ENCODE measurements at regions not wholly inside any gene's neighbourhood (a gene's known extent, or its start where the extent isn't known, plus 50 kb on each side); places are given as distances from the start of the nearest gene placed in this dataset.
A peak's percentile ranks its signal among the peaks of the same experiment; 100 is the strongest.

GRCh38 chr1:228956864-228957263, 221.6 kb downstream of the RHOU start:
- Histone ChIP-seq H3K4me3 (no peak overlapping the region), H3K9me3 (no peaks in the 10 kb centered on the region), H3K27me3 (no peaks in the 10 kb centered on the region), H3K36me3 (no peaks in the 10 kb centered on the region), H3K4me1 (no peaks in the 10 kb centered on the region), H3K27ac (no peak overlapping the region)
- intact Hi-C loops (cut with DNase I) = no loop called here
- 92 to 95% methylated on average over 5 of the region's 5 CpGs for WGBS, 2 donors
- no peak for DNase-seq
- no peak for TF ChIP-seq CTCF (IDR thresholded peaks at IDR 0.05)
- no peak for TF ChIP-seq EP300 (IDR thresholded peaks at IDR 0.05)
- no peak for TF ChIP-seq POLR2AphosphoS5 (IDR thresholded peaks at IDR 0.05)
- no peak for TF ChIP-seq POLR2A (IDR thresholded peaks at IDR 0.05)

GRCh38 chr1:228957535-228957934, 222.3 kb downstream of the RHOU start:
- no peaks in the 10 kb centered on the region for H3K4me1 ChIP-seq
- H3K4me3 ChIP-seq = no peak overlapping the region
- intact Hi-C loops (cut with DNase I) = no loop called here
- no peaks in the 10 kb centered on the region for H3K9me3 ChIP-seq
- H3K36me3 ChIP-seq = no peaks in the 10 kb centered on the region
- no peaks in the 10 kb centered on the region for H3K27me3 ChIP-seq
- no peak for DNase-seq
- H3K27ac ChIP-seq = no peak overlapping the region
- TF ChIP-seq CTCF (IDR thresholded peaks at IDR 0.05) (no peak), POLR2AphosphoS5 (IDR thresholded peaks at IDR 0.05) (no peak)
- 82 to 94% methylated on average over 6 of the region's 6 CpGs for WGBS, 2 donors

DNA sequence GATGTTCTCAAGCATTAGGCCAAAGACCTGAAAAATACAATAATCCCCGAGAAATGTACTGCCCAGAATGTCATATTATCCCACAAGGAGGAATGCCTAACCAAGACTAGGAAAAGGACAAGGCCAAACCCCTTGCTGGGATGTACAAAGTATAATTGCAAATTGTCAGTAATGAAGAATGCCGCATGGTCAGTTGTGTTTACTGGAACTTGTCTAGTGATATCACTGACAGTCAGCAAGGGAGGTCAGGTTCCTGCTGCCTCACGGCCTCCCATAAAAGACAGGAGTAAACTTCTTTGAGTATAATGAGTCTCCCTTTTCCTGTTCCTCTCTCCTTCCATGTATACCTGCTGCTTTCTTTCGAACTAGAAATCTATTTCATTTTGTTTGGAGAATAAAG, 222.8 kb downstream of the RHOU start:
- Histone ChIP-seq H3K36me3 (no peaks in the 10 kb centered on the region), H3K4me3 (no peak overlapping the region), H3K4me1 (no peaks in the 10 kb centered on the region), H3K27ac (no peak overlapping the region), H3K9me3 (no peaks in the 10 kb centered on the region), H3K27me3 (no peaks in the 10 kb centered on the region)
- WGBS, 2 donors = 86 to 87% methylated on average over 4 of the region's 4 CpGs
- intact Hi-C loops (cut with DNase I) = no loop called here
- TF ChIP-seq CTCF (IDR thresholded peaks at IDR 0.05) (no peak), POLR2A (IDR thresholded peaks at IDR 0.05) (no peak), POLR2AphosphoS5 (IDR thresholded peaks at IDR 0.05) (no peak), EP300 (IDR thresholded peaks at IDR 0.05) (no peak)
- no peak for DNase-seq

DNA sequence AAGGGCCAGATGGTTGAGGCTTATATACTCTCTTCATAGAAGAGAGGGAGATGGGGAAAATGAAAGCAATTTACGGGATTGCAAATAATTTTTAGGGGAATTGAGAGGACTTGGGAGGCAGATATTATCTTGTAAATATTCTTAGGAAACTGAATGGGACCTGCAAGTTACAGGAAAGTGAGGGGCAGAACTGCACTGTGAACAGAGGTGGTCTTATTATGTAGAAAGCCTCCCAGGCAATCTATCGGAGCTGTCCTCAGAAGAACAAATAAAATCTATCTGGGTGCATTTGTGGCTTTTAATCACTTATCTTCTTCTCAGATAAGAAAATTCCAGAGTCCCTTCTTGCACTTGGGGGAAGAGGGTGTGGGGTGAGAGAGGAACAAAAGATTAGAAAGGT, 223.5 kb downstream of the RHOU start:
- H3K36me3 ChIP-seq = no peaks in the 10 kb centered on the region
- H3K4me3 ChIP-seq = no peak overlapping the region
- no peak for TF ChIP-seq EP300 (IDR thresholded peaks at IDR 0.05)
- TF ChIP-seq CTCF (IDR thresholded peaks at IDR 0.05) = no peak
- no peak for TF ChIP-seq POLR2AphosphoS5 (IDR thresholded peaks at IDR 0.05)
- TF ChIP-seq POLR2A (IDR thresholded peaks at IDR 0.05) = no peak
- no peak for DNase-seq
- intact Hi-C loops (cut with DNase I) = no loop called here
- 88 to 92% methylated on average over 2 of the region's 2 CpGs for WGBS, 2 donors
- no peak overlapping the region for H3K27ac ChIP-seq
- no peaks in the 10 kb centered on the region for H3K27me3 ChIP-seq
- H3K4me1 ChIP-seq = peaks cover 0 to 3% (median under 1%) of the 10 kb centered on the region in 4 donors
- H3K9me3 ChIP-seq = no peaks in the 10 kb centered on the region

DNA sequence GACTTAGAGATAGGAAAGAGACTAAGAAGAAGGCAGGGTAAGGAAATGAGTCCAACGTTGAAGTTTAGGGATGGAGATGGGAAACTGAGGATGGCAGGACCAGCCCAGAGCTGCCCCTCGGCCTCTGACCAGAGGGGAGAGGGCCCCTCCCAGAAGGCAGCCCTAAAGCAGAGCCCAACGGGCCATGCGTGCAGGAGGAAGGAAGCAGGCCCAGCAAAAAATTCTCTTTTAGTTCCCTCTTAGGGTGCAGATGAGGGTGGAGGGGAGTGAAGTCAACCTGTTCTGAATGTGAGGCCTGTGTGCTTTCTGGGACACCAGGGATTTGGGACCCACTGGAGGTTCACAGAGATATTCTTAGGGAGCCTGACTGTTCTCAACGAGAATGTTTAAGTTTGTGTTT, 225.4 kb downstream of the RHOU start:
- 59 to 79% methylated on average over 5 of the region's 5 CpGs for WGBS, 2 donors
- Histone ChIP-seq H3K36me3 (no peaks in the 10 kb centered on the region), H3K4me1 (peaks cover 0 to 14% (median 12%) of the 10 kb centered on the region in 4 donors), H3K4me3 (no peak overlapping the region), H3K27me3 (no peaks in the 10 kb centered on the region), H3K9me3 (no peaks in the 10 kb centered on the region), H3K27ac (no peak overlapping the region)
- intact Hi-C loops (cut with DNase I) = no loop called here
- peak; percentile 49 for DNase-seq
- TF ChIP-seq POLR2AphosphoS5 (IDR thresholded peaks at IDR 0.05) (no peak), POLR2A (IDR thresholded peaks at IDR 0.05) (no peak), CTCF (IDR thresholded peaks at IDR 0.05) (no peak), EP300 (IDR thresholded peaks at IDR 0.05) (no peak)

All from sigmoid colon (tissue), 6 donors.